ENCODE measurements at regions not wholly inside any gene's neighbourhood (a gene's known extent, or its start where the extent isn't known, plus 50 kb on each side); places are given as distances from the start of the nearest gene placed in this dataset.
A peak's percentile ranks its signal among the peaks of the same experiment; 100 is the strongest.
"Not testable (repeated sequence)": the region's sequence is repeated elsewhere in the genome, so short reads cannot be mapped to it uniquely, and the experiment has no call there.

GRCh38 chrX:40227125-40227524, 129.4 kb upstream of the BCOR start:
- intact Hi-C loops (cut with DNase I), result no loop called here

GRCh38 chrX:40224658-40225057, 126.9 kb upstream of the BCOR start:
- Histone ChIP-seq H3K36me3 (replicated peaks in 1 of 2) (no peaks in the 10 kb centered on the region), H3K4me1 (replicated peaks in 1 of 2) (no peaks in the 10 kb centered on the region), H3K9me3 (replicated peaks in 1 of 3) (peaks cover 0 to 4% (median 0%) of the 10 kb centered on the region in 3 donors), H3K4me3 (no peak overlapping the region), H3K27ac (no peak overlapping the region), H3K27me3 (no peaks in the 10 kb centered on the region)
- WGBS, 4 donors, result 69 to 75% (median 72%) methylated on average over 2 of the region's 2 CpGs
- TF ChIP-seq POLR2A (IDR thresholded peaks at IDR 0.05), result no peak
- TF ChIP-seq CTCF (IDR thresholded peaks at IDR 0.05), result no peak
- intact Hi-C loops (cut with DNase I), result no loop called here
- DNase-seq, result no peak

More at GRCh38 chrX:40227125-40227524, 129.4 kb upstream of the BCOR start:
- no peak overlapping the region for H3K4me3 ChIP-seq
- no peaks in the 10 kb centered on the region for H3K36me3 ChIP-seq (replicated peaks in 1 of 2)
- no peaks in the 10 kb centered on the region for H3K4me1 ChIP-seq (replicated peaks in 1 of 2)
- DNase-seq, result no peak
- 57 to 83% (median 78%) methylated on average over 2 to 5 of the region's 5 CpGs for WGBS, 4 donors
- H3K27me3 ChIP-seq, result no peaks in the 10 kb centered on the region
- TF ChIP-seq POLR2A (IDR thresholded peaks at IDR 0.05), result no peak
- no peak for TF ChIP-seq CTCF (IDR thresholded peaks at IDR 0.05)
- H3K27ac ChIP-seq, result no peak overlapping the region
- no peaks in the 10 kb centered on the region for H3K9me3 ChIP-seq (replicated peaks in 1 of 3)

- H3K27ac ChIP-seq; intact Hi-C loops (cut with DNase I); H3K4me3 ChIP-seq; H3K27me3 ChIP-seq; H3K4me1 ChIP-seq (replicated peaks in 1 of 2); H3K36me3 ChIP-seq (replicated peaks in 1 of 2); DNase-seq; H3K9me3 ChIP-seq (replicated peaks in 1 of 3): not testable (repeated sequence)
Observed at GRCh38 chrX:40222612-40223011, 124.9 kb upstream of the BCOR start.

GRCh38 chrX:40213092-40213491, 115.3 kb upstream of the BCOR start:
- WGBS, 4 donors, result 80 to 93% (median 83%) methylated on average over 1 to 3 of the region's 3 CpGs
- no peaks in the 10 kb centered on the region for H3K27me3 ChIP-seq
- no peak overlapping the region for H3K27ac ChIP-seq
- no peaks in the 10 kb centered on the region for H3K36me3 ChIP-seq (replicated peaks in 1 of 2)
- TF ChIP-seq CTCF (IDR thresholded peaks at IDR 0.05) (no peak), POLR2A (IDR thresholded peaks at IDR 0.05) (no peak)
- intact Hi-C loops (cut with DNase I), result no loop called here
- no peak overlapping the region for H3K4me3 ChIP-seq
- no peaks in the 10 kb centered on the region for H3K9me3 ChIP-seq (replicated peaks in 1 of 3)
- H3K4me1 ChIP-seq (replicated peaks in 1 of 2), result no peaks in the 10 kb centered on the region
- no peak for DNase-seq

- intact Hi-C loops (cut with DNase I), result no loop called here
- Histone ChIP-seq H3K4me1 (replicated peaks in 1 of 2) (no peaks in the 10 kb centered on the region), H3K9me3 (replicated peaks in 1 of 3) (no peaks in the 10 kb centered on the region), H3K36me3 (replicated peaks in 1 of 2) (no peaks in the 10 kb centered on the region), H3K27me3 (peaks cover 9% of the 10 kb centered on the region), H3K27ac (peak overlapping the region in 1 of 5 donors; percentile 42), H3K4me3 (no peak overlapping the region)
- TF ChIP-seq CTCF (IDR thresholded peaks at IDR 0.05), result no peak
- no peak for TF ChIP-seq POLR2A (IDR thresholded peaks at IDR 0.05)
- 68 to 84% (median 70%) methylated on average over 2 to 4 of the region's 4 CpGs for WGBS, 4 donors
- peak in 4 of 7 donors; percentile 18 to 28 (median 22) for DNase-seq
Observed at GRCh38 chrX:40209951-40210617, 112.3 kb upstream of the BCOR start.

Measured in adrenal gland (tissue), 9 donors.